H9 (cell line): ENCODE measurements at regions not wholly inside any gene's neighbourhood (a gene's known extent, or its start where the extent isn't known, plus 50 kb on each side); places are given as distances from the start of the nearest gene placed in this dataset.

Source experiments
- DNase-seq: peaks from one replicate; pipeline ENCODE4 v3.0.0-alpha.2; 2017
- H2AFZ ChIP-seq: one replicate; pipeline ENCODE4 v1.6.1; 2013; ENCODE audit warnings: mild to moderate bottlenecking, low read length, control low read depth, moderate library complexity
- H2AK5ac ChIP-seq: 2 replicates; pipeline ENCODE4 v1.6.1; 2013; ENCODE audit warnings: low read length, control low read depth, mixed read lengths; ENCODE audit not compliant: insufficient read length
- H2BK120ac ChIP-seq: one replicate; pipeline ENCODE4 v1.6.1; 2013; ENCODE audit warnings: low read depth, mild to moderate bottlenecking, low read length, control low read depth, inconsistent platforms; ENCODE audit not compliant: poor library complexity, severe bottlenecking
- H2BK12ac ChIP-seq: 2 replicates; pipeline ENCODE4 v1.6.1; 2013; ENCODE audit warnings: low read length, control low read depth, mixed read lengths, low read depth; ENCODE audit not compliant: insufficient read length
- H2BK15ac ChIP-seq: 2 replicates; pipeline ENCODE4 v1.6.1; 2013; ENCODE audit warnings: low read depth, low read length, control low read depth
- H2BK20ac ChIP-seq: one replicate; pipeline ENCODE4 v1.6.1; 2013; ENCODE audit warnings: low read depth, mild to moderate bottlenecking, low read length, control low read depth, inconsistent platforms; ENCODE audit not compliant: poor library complexity, severe bottlenecking
- H2BK5ac ChIP-seq: 2 replicates; pipeline ENCODE4 v1.6.1; 2013; ENCODE audit warnings: low read length, control low read depth, mixed read lengths; ENCODE audit not compliant: insufficient read length
- H3K14ac ChIP-seq: 2 replicates; pipeline ENCODE4 v1.6.1; 2013; ENCODE audit warnings: low read length, control low read depth; ENCODE audit not compliant: insufficient read depth
- H3K18ac ChIP-seq: 2 replicates; pipeline ENCODE4 v1.6.1; 2013; ENCODE audit warnings: low read depth, mild to moderate bottlenecking, mixed read lengths, low read length, control low read depth; ENCODE audit not compliant: insufficient read length
- H3K23ac ChIP-seq: 2 replicates; pipeline ENCODE4 v1.6.1; 2013; ENCODE audit warnings: low read length, control low read depth, mixed read lengths, low read depth; ENCODE audit not compliant: insufficient read length
- H3K23me2 ChIP-seq: 2 replicates; pipeline ENCODE4 v1.6.1; 2013; ENCODE audit warnings: low read depth, mild to moderate bottlenecking, mixed read lengths, low read length, control low read depth; ENCODE audit not compliant: insufficient read length, poor library complexity, severe bottlenecking
- H3K27ac ChIP-seq: 2 replicates; pipeline ENCODE4 v1.5.1; 2013; ENCODE audit warnings: low read length, control low read depth, mixed read lengths, low read depth; ENCODE audit not compliant: insufficient read length
- H3K27me3 ChIP-seq: 2 replicates; pipeline ENCODE4 v1.6.1; 2013; ENCODE audit warnings: low read length, control low read depth, inconsistent platforms; ENCODE audit not compliant: insufficient read depth
- H3K4ac ChIP-seq: 2 replicates; pipeline ENCODE4 v1.6.1; 2013; ENCODE audit warnings: low read depth, mild to moderate bottlenecking, control low read depth, inconsistent platforms, low read length, moderate library complexity
- H3K4me1 ChIP-seq: 2 replicates; pipeline ENCODE4 v1.6.1; 2013; ENCODE audit warnings: low read length, control low read depth, inconsistent platforms; ENCODE audit not compliant: insufficient read depth
- H3K4me2 ChIP-seq: 2 replicates; pipeline ENCODE4 v1.6.1; 2013; ENCODE audit warnings: low read length, control low read depth, mixed read lengths; ENCODE audit not compliant: insufficient read length, insufficient read depth
- H3K56ac ChIP-seq: 2 replicates; pipeline ENCODE4 v1.6.1; 2013; ENCODE audit warnings: low read depth, mild to moderate bottlenecking, mixed read lengths, low read length, control low read depth; ENCODE audit not compliant: insufficient read length
- H3K79me1 ChIP-seq: 2 replicates; pipeline ENCODE4 v1.6.1; 2013; ENCODE audit warnings: low read depth, mild to moderate bottlenecking, moderate library complexity, low read length, control low read depth, inconsistent platforms; ENCODE audit not compliant: insufficient read depth, poor library complexity, severe bottlenecking
- H3K79me2 ChIP-seq: 2 replicates; pipeline ENCODE4 v1.6.1; 2013; ENCODE audit warnings: low read length, control low read depth, inconsistent platforms; ENCODE audit not compliant: insufficient read depth
- H3K9ac ChIP-seq: 2 replicates; pipeline ENCODE4 v1.6.1; 2013; ENCODE audit warnings: low read length, control low read depth, mixed read lengths; ENCODE audit not compliant: insufficient read length; ENCODE audit errors: extremely low read depth
- H3K9me3 ChIP-seq: one replicate; pipeline ENCODE4 v1.6.1; 2013; ENCODE audit warnings: low read depth, low read length, inconsistent platforms; ENCODE audit not compliant: control insufficient read depth
- H3T11ph ChIP-seq: one replicate; pipeline ENCODE4 v1.6.1; 2013; ENCODE audit warnings: mild to moderate bottlenecking, low read length, control low read depth, inconsistent platforms
- H4K20me1 ChIP-seq: one replicate; pipeline ENCODE4 v1.6.1; 2013; ENCODE audit not compliant: control insufficient read depth, insufficient read length, insufficient read depth
- H4K5ac ChIP-seq: 2 replicates; pipeline ENCODE4 v1.6.1; 2013; ENCODE audit warnings: low read depth, mild to moderate bottlenecking, mixed read lengths, low read length, control low read depth; ENCODE audit not compliant: insufficient read length
- H4K8ac ChIP-seq: replicated peaks from 2 replicates; pipeline ENCODE4 v1.6.1; 2013; ENCODE audit warnings: low read length, control low read depth, mixed read lengths, low read depth; ENCODE audit not compliant: insufficient read length
- H4K91ac ChIP-seq: 2 replicates; pipeline ENCODE4 v1.6.1; 2013; ENCODE audit warnings: low read depth, mild to moderate bottlenecking, moderate library complexity, mixed read lengths, low read length, control low read depth; ENCODE audit not compliant: insufficient read length
- H3K27ac Mint-ChIP-seq, 3 experiments: 2 replicates in 2 of 3; 3 replicates in 1 of 3; pipeline ENCODE4 v1.8.0; 2020 to 2021; ENCODE audit warnings: mixed read lengths in 3 of 3, mild to moderate bottlenecking in 1 of 3, moderate library complexity in 1 of 3
- H3K27me3 Mint-ChIP-seq: 2 replicates; pipeline ENCODE4 v1.8.0; 2021; ENCODE audit warnings: low read depth, mild to moderate bottlenecking, moderate library complexity, mixed read lengths
- H3K36me3 Mint-ChIP-seq, 3 experiments: 2 replicates in 2 of 3; 3 replicates in 1 of 3; pipeline ENCODE4 v1.8.0; 2020 to 2021; ENCODE audit warnings: low read depth in 3 of 3, mixed read lengths in 3 of 3; ENCODE audit not compliant: insufficient read depth in 1 of 3
- H3K4me1 Mint-ChIP-seq, 2 experiments: 2 replicates each; pipeline ENCODE4 v1.8.0; 2020; ENCODE audit warnings: mixed read lengths in 2 of 2
- H3K4me3 Mint-ChIP-seq, 2 experiments: 2 replicates in 1 of 2; 3 replicates in 1 of 2; pipeline ENCODE4 v1.8.0; 2020 to 2021; ENCODE audit warnings: mild to moderate bottlenecking in 2 of 2, mixed read lengths in 2 of 2, moderate library complexity in 1 of 2
- H3K9me3 Mint-ChIP-seq, 2 experiments: 2 replicates in 1 of 2; 3 replicates in 1 of 2; pipeline ENCODE4 v1.8.0; 2020; ENCODE audit warnings: mild to moderate bottlenecking in 2 of 2, mixed read lengths in 2 of 2, moderate library complexity in 1 of 2
- CTCF ChIP-seq: fragments of 200-600 bp; sonication (generic); conservative IDR thresholded peaks from 3 replicates; pipeline ENCODE4 v1.8.0; 2021; ENCODE audit warnings: antibody characterized with exemption, mild to moderate bottlenecking
- WGBS: extraction: QIAGEN DNeasy Blood & Tissue Kit; methylation state at CpG from one replicate; pipeline ENCODE4 v1.1.7; 2013; ENCODE audit warnings: missing lambda C conversion rate, low lambda C conversion rate, mixed read lengths; ENCODE audit not compliant: insufficient read length; ENCODE audit errors: extremely low coverage; 5-methylcytosine and 5-hydroxymethylcytosine counted together

GRCh38 chr16:9518051-9518450 lies 426.6 kb downstream of the HAPSTR1 start:
- Histone ChIP-seq H3K27me3 (no peaks in the 10 kb centered on the region), H3K18ac (no peak overlapping the region), H2BK15ac (no peak overlapping the region), H3K23me2 (no peaks in the 10 kb centered on the region), H4K8ac (no peak overlapping the region), H3K4ac (no peak overlapping the region), H4K91ac (no peak overlapping the region), H3K79me2 (no peaks in the 10 kb centered on the region), H3K23ac (no peak overlapping the region), H3K9ac (no peak overlapping the region), H3K14ac (no peak overlapping the region), H3K56ac (no peak overlapping the region), H3K27ac (no peak overlapping the region), H3K4me2 (no peak overlapping the region), H2AK5ac (no peak overlapping the region), H2BK20ac (no peak overlapping the region), H2BK12ac (no peak overlapping the region), H4K20me1 (no peaks in the 10 kb centered on the region), H3K9me3 (no peaks in the 10 kb centered on the region), H3T11ph (no peak overlapping the region), H3K79me1 (no peaks in the 10 kb centered on the region), H2BK5ac (no peak overlapping the region), H2AFZ (no peak overlapping the region), H4K5ac (no peak overlapping the region), H2BK120ac (no peak overlapping the region), H3K4me1 (no peaks in the 10 kb centered on the region; the same call in 1 of the 2 replicates)
- WGBS: no CpG with 5 or more reads among the region's 3 CpGs
- peaks cover 9 to 12% of the 10 kb centered on the region in 2 experiments for H3K4me1 Mint-ChIP-seq
- TF ChIP-seq CTCF: no peak
- H3K4me3 Mint-ChIP-seq: no peak overlapping the region
- no peak for DNase-seq
- peaks cover 2 to 8% (median 4%) of the 10 kb centered on the region in 3 experiments; a peak in 4 of 7 replicates for H3K36me3 Mint-ChIP-seq
- H3K9me3 Mint-ChIP-seq: peaks cover 4 to 10% of the 10 kb centered on the region in 2 experiments; a peak in 3 of 5 replicates
- H3K27ac Mint-ChIP-seq: no peak overlapping the region
- no peaks in the 10 kb centered on the region; the same call in 1 of the 2 replicates for H3K27me3 Mint-ChIP-seq
